HG02798 (cell line): ENCODE measurements at regions not wholly inside any gene's neighbourhood (a gene's known extent, or its start where the extent isn't known, plus 50 kb on each side); places are given as distances from the start of the nearest gene placed in this dataset.
"Not testable (repeated sequence)": the region's sequence is repeated elsewhere in the genome, so short reads cannot be mapped to it uniquely, and the experiment has no call there.

Experiments used
- ATAC-seq: cut with Tn5 transposase; IDR thresholded peaks from one replicate; pipeline ENCODE4 v1.9.1; 2021; ENCODE audit warnings: mild to moderate bottlenecking; ENCODE audit not compliant: unreplicated experiment, poor library complexity

GRCh38 chr7:25677595-25677994 is 449.3 kb upstream of the NPVF start:
- ATAC-seq, result no peak

GRCh38 chr7:25678215-25678614 is 449.9 kb upstream of the NPVF start:
- ATAC-seq, result no peak

GRCh38 chr7:25680636-25681035 is 452.4 kb upstream of the NPVF start:
- no peak for ATAC-seq

- no peak for ATAC-seq
Observed at GRCh38 chr7:25684360-25684759, 456.1 kb upstream of the NPVF start.

GRCh38 chr7:25686493-25686892 is 458.2 kb upstream of the NPVF start:
- no peak for ATAC-seq

GRCh38 chr7:25694211-25694610 is 457.8 kb upstream of the NFE2L3 start:
- no peak for ATAC-seq

GRCh38 chr7:25694699-25695098 is 457.3 kb upstream of the NFE2L3 start:
- ATAC-seq, result no peak

GRCh38 chr7:25696571-25696970 is 455.4 kb upstream of the NFE2L3 start:
- no peak for ATAC-seq

- ATAC-seq, result no peak
Observed at GRCh38 chr7:25698451-25699113, 453.4 kb upstream of the NFE2L3 start.

GRCh38 chr7:25700141-25700540 is 451.9 kb upstream of the NFE2L3 start:
- ATAC-seq, result not testable (repeated sequence)

- no peak for ATAC-seq
Observed at GRCh38 chr7:25704413-25704812, 447.6 kb upstream of the NFE2L3 start.

GRCh38 chr7:25706764-25707163 is 445.2 kb upstream of the NFE2L3 start:
- ATAC-seq, result no peak

GRCh38 chr7:25707768-25708620 is 444.0 kb upstream of the NFE2L3 start:
- no peak for ATAC-seq

GRCh38 chr7:25710959-25711358 is 441.0 kb upstream of the NFE2L3 start:
- ATAC-seq, result no peak

- no peak for ATAC-seq
Observed at GRCh38 chr7:25711940-25712339, 440.1 kb upstream of the NFE2L3 start.

GRCh38 chr7:25712500-25712899 is 439.5 kb upstream of the NFE2L3 start:
- ATAC-seq, result no peak

- no peak for ATAC-seq
Observed at GRCh38 chr7:25714013-25714412, 438.0 kb upstream of the NFE2L3 start.

GRCh38 chr7:25716421-25716820 is 435.6 kb upstream of the NFE2L3 start:
- ATAC-seq, result no peak

- no peak for ATAC-seq
Observed at GRCh38 chr7:25718596-25718995, 433.4 kb upstream of the NFE2L3 start.

- no peak for ATAC-seq
Observed at GRCh38 chr7:25719190-25719896, 432.7 kb upstream of the NFE2L3 start.

- ATAC-seq, result no peak
Observed at GRCh38 chr7:25720427-25720826, 431.6 kb upstream of the NFE2L3 start.
